HepG2 (cell line): ENCODE measurements at regions not wholly inside any gene's neighbourhood (a gene's known extent, or its start where the extent isn't known, plus 50 kb on each side); places are given as distances from the start of the nearest gene placed in this dataset.

Source experiments
- NR2C2 ChIP-seq: sonication (generic); formaldehyde crosslinking; IDR thresholded peaks from 2 replicates; pipeline ENCODE4 v1.4.0; 2020; ENCODE audit warnings: missing genetic modification reagents, mild to moderate bottlenecking, moderate library complexity, borderline replicate concordance
- PAX8 ChIP-seq: sonication (generic); formaldehyde crosslinking; IDR thresholded peaks from 2 replicates; pipeline ENCODE4 v1.8.0; 2022; ENCODE audit warnings: mild to moderate bottlenecking, missing genetic modification reagents, borderline replicate concordance
- POLR2A ChIP-seq, 2 experiments: IDR thresholded peaks; 2 replicates each; pipeline ENCODE4 v1.6.1; 2011; ENCODE audit warnings: low read depth in 2 of 2, low read length in 2 of 2, mild to moderate bottlenecking in 1 of 2, moderate library complexity in 1 of 2; ENCODE audit not compliant: insufficient read depth in 1 of 2
- POLR2AphosphoS2 ChIP-seq: IDR thresholded peaks from 2 replicates; pipeline ENCODE4 v1.6.1; 2011; ENCODE audit warnings: low read depth, low read length, improper control_type of control experiment
- POLR2AphosphoS5 ChIP-seq: IDR thresholded peaks from 2 replicates; pipeline ENCODE4 v1.6.1; 2012; ENCODE audit warnings: low read depth, low read length
- RFX5 ChIP-seq: IDR thresholded peaks from 2 replicates; pipeline ENCODE4 v1.6.1; 2011; ENCODE audit warnings: low read depth, low read length, improper control_type of control experiment
- TGIF2 ChIP-seq: IDR thresholded peaks from 2 replicates; pipeline ENCODE4 v1.6.1; 2016; ENCODE audit warnings: control low read depth, missing compliant biosample characterization
- TF ChIP-seq, protein P1 (sequence below): sonication (generic); formaldehyde crosslinking; IDR thresholded peaks from 2 replicates; pipeline ENCODE4 v1.5.0; 2020; ENCODE audit warnings: mild to moderate bottlenecking, missing genetic modification reagents, moderate library complexity
- TF ChIP-seq, protein P2 (sequence below): sonication (generic); formaldehyde crosslinking; IDR thresholded peaks from 2 replicates; pipeline ENCODE4 v1.4.0; 2020; ENCODE audit warnings: missing genetic modification reagents

DNA sequence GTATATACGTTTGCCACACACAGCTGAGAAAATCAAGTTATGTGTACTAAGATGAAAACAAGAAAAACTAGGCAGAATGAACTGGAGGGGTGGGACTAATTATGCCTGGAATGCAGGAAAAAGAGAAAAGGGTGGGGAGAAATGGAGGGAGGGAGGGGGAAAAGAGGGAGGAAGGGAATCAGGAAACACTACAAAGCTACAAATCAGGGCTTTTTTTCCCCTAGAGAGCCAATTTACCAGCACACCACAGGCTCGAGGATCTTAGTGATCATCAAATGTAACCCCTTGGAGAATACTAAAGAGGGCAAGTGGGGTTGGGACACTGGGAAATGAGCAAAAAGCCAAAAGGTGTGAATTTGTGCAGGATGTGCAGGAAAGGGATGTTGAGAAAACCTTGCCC lies 451.9 kb downstream of the SMARCA1 start:
- TF ChIP-seq, protein P1, sequence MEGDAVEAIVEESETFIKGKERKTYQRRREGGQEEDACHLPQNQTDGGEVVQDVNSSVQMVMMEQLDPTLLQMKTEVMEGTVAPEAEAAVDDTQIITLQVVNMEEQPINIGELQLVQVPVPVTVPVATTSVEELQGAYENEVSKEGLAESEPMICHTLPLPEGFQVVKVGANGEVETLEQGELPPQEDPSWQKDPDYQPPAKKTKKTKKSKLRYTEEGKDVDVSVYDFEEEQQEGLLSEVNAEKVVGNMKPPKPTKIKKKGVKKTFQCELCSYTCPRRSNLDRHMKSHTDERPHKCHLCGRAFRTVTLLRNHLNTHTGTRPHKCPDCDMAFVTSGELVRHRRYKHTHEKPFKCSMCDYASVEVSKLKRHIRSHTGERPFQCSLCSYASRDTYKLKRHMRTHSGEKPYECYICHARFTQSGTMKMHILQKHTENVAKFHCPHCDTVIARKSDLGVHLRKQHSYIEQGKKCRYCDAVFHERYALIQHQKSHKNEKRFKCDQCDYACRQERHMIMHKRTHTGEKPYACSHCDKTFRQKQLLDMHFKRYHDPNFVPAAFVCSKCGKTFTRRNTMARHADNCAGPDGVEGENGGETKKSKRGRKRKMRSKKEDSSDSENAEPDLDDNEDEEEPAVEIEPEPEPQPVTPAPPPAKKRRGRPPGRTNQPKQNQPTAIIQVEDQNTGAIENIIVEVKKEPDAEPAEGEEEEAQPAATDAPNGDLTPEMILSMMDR (CRISPR knock-in tag): no peak
- TF ChIP-seq POLR2A (IDR thresholded peaks at IDR 0.05; ENCODE audit: insufficient read depth in 1 of 2, low read depth in 2 of 2, low read length in 2 of 2) (no peak), PAX8 (CRISPR knock-in tag) (no peak), TGIF2 (CRISPR knock-in tag) (no peak), POLR2AphosphoS5 (no peak), RFX5 (no peak), POLR2AphosphoS2 (no peak), NR2C2 (CRISPR knock-in tag) (no peak)
- TF ChIP-seq, protein P2, sequence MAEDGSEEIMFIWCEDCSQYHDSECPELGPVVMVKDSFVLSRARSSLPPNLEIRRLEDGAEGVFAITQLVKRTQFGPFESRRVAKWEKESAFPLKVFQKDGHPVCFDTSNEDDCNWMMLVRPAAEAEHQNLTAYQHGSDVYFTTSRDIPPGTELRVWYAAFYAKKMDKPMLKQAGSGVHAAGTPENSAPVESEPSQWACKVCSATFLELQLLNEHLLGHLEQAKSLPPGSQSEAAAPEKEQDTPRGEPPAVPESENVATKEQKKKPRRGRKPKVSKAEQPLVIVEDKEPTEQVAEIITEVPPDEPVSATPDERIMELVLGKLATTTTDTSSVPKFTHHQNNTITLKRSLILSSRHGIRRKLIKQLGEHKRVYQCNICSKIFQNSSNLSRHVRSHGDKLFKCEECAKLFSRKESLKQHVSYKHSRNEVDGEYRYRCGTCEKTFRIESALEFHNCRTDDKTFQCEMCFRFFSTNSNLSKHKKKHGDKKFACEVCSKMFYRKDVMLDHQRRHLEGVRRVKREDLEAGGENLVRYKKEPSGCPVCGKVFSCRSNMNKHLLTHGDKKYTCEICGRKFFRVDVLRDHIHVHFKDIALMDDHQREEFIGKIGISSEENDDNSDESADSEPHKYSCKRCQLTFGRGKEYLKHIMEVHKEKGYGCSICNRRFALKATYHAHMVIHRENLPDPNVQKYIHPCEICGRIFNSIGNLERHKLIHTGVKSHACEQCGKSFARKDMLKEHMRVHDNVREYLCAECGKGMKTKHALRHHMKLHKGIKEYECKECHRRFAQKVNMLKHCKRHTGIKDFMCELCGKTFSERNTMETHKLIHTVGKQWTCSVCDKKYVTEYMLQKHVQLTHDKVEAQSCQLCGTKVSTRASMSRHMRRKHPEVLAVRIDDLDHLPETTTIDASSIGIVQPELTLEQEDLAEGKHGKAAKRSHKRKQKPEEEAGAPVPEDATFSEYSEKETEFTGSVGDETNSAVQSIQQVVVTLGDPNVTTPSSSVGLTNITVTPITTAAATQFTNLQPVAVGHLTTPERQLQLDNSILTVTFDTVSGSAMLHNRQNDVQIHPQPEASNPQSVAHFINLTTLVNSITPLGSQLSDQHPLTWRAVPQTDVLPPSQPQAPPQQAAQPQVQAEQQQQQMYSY (CRISPR knock-in tag): no peak
